ENCODE measurements at regions not wholly inside any gene's neighbourhood (a gene's known extent, or its start where the extent isn't known, plus 50 kb on each side); places are given as distances from the start of the nearest gene placed in this dataset.

- TF ChIP-seq, protein P1, sequence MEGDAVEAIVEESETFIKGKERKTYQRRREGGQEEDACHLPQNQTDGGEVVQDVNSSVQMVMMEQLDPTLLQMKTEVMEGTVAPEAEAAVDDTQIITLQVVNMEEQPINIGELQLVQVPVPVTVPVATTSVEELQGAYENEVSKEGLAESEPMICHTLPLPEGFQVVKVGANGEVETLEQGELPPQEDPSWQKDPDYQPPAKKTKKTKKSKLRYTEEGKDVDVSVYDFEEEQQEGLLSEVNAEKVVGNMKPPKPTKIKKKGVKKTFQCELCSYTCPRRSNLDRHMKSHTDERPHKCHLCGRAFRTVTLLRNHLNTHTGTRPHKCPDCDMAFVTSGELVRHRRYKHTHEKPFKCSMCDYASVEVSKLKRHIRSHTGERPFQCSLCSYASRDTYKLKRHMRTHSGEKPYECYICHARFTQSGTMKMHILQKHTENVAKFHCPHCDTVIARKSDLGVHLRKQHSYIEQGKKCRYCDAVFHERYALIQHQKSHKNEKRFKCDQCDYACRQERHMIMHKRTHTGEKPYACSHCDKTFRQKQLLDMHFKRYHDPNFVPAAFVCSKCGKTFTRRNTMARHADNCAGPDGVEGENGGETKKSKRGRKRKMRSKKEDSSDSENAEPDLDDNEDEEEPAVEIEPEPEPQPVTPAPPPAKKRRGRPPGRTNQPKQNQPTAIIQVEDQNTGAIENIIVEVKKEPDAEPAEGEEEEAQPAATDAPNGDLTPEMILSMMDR (IDR thresholded peaks at IDR 0.05), result no peak
- TF ChIP-seq POLR2A (IDR thresholded peaks at IDR 0.05), result no peak
These were observed 1794.5 kb downstream of the PCDH9 start for GRCh38 chr13:65435590-65435989.

Measured in prostate gland (tissue), 2 donors.